Mesenchymal stem cell (in vitro differentiated cells and primary cell): ENCODE measurements at regions not wholly inside any gene's neighbourhood (a gene's known extent, or its start where the extent isn't known, plus 50 kb on each side); places are given as distances from the start of the nearest gene placed in this dataset.

Experiments
- DNase-seq: peaks from one replicate; pipeline ENCODE4 v3.0.0-alpha.2; 2013
- H2AFZ ChIP-seq: one replicate; pipeline ENCODE4 v1.6.1; 2013; ENCODE audit warnings: low read depth, mild to moderate bottlenecking, control low read depth, inconsistent platforms, low read length, moderate library complexity
- H2AK5ac ChIP-seq: 2 replicates; pipeline ENCODE4 v1.6.1; 2013; ENCODE audit warnings: low read length, moderate library complexity, mild to moderate bottlenecking, inconsistent platforms; ENCODE audit not compliant: severe bottlenecking
- H2BK120ac ChIP-seq: one replicate; pipeline ENCODE4 v1.6.1; 2013; ENCODE audit warnings: low read depth, mild to moderate bottlenecking, inconsistent platforms, low read length, moderate library complexity
- H2BK12ac ChIP-seq, 2 experiments: one replicate each; pipeline ENCODE4 v1.6.1; 2013; ENCODE audit warnings: inconsistent platforms in 2 of 2, low read length in 2 of 2, mild to moderate bottlenecking in 2 of 2, moderate library complexity in 2 of 2, control low read depth in 1 of 2
- H2BK15ac ChIP-seq: one replicate; pipeline ENCODE4 v1.6.1; 2013; ENCODE audit warnings: mild to moderate bottlenecking, low read depth, inconsistent platforms; ENCODE audit not compliant: poor library complexity, severe bottlenecking
- H2BK5ac ChIP-seq: 2 replicates; pipeline ENCODE4 v1.6.1; 2013; ENCODE audit warnings: low read depth, mild to moderate bottlenecking, low read length, control low read depth, inconsistent platforms; ENCODE audit not compliant: poor library complexity, severe bottlenecking
- H3K14ac ChIP-seq, 2 experiments: one replicate each; pipeline ENCODE4 v1.6.1; 2013; ENCODE audit warnings: inconsistent platforms in 2 of 2, low read length in 2 of 2, control low read depth in 1 of 2, mild to moderate bottlenecking in 1 of 2, moderate library complexity in 1 of 2
- H3K18ac ChIP-seq, 2 experiments: one replicate each; pipeline ENCODE4 v1.6.1; 2013; ENCODE audit warnings: inconsistent platforms in 2 of 2, low read length in 2 of 2, control low read depth in 1 of 2, low read depth in 1 of 2, mild to moderate bottlenecking in 1 of 2
- H3K23ac ChIP-seq, 2 experiments: one replicate each; pipeline ENCODE4 v1.6.1; 2013; ENCODE audit warnings: inconsistent platforms in 2 of 2, low read length in 2 of 2, mild to moderate bottlenecking in 2 of 2, moderate library complexity in 2 of 2, control low read depth in 1 of 2
- H3K27ac ChIP-seq: 2 replicates; pipeline ENCODE4 v1.5.1; 2013; ENCODE audit warnings: mild to moderate bottlenecking, moderate library complexity, low read length, control low read depth, inconsistent platforms; ENCODE audit not compliant: poor library complexity, severe bottlenecking
- H3K27me3 ChIP-seq, 2 experiments: 2 replicates each; pipeline versions ENCODE4 v1.6.1 to v1.7.0; 2013; ENCODE audit warnings: low read length in 2 of 2, mild to moderate bottlenecking in 2 of 2, moderate library complexity in 2 of 2, control low read depth in 1 of 2, inconsistent platforms in 1 of 2; ENCODE audit not compliant: control insufficient read depth in 1 of 2, insufficient read depth in 1 of 2
- H3K36me3 ChIP-seq, 2 experiments: 2 replicates each; pipeline versions ENCODE4 v1.6.1 to v1.7.0; 2013; ENCODE audit warnings: low read length in 2 of 2, control low read depth in 1 of 2, inconsistent platforms in 1 of 2, low read depth in 1 of 2, mild to moderate bottlenecking in 1 of 2; ENCODE audit not compliant: insufficient read depth in 2 of 2, control insufficient read depth in 1 of 2
- H3K4ac ChIP-seq, 2 experiments: one replicate each; pipeline ENCODE4 v1.6.1; 2013; ENCODE audit warnings: inconsistent platforms in 2 of 2, low read length in 2 of 2, mild to moderate bottlenecking in 2 of 2, moderate library complexity in 2 of 2, control low read depth in 1 of 2, low read depth in 1 of 2
- H3K4me1 ChIP-seq: 2 replicates; pipeline ENCODE4 v1.6.1; 2013; ENCODE audit warnings: low read depth, low read length, control low read depth; ENCODE audit not compliant: control insufficient read depth, insufficient read depth
- H3K4me2 ChIP-seq: 2 replicates; pipeline ENCODE4 v1.6.1; 2013; ENCODE audit warnings: low read length, mild to moderate bottlenecking, inconsistent platforms; ENCODE audit not compliant: poor library complexity, severe bottlenecking
- H3K4me3 ChIP-seq, 2 experiments: 2 replicates each; pipeline versions ENCODE4 v1.5.1 to v1.7.0; 2013; ENCODE audit warnings: low read length in 2 of 2, mild to moderate bottlenecking in 2 of 2, control low read depth in 1 of 2, low read depth in 1 of 2; ENCODE audit not compliant: insufficient read depth in 1 of 2
- H3K79me1 ChIP-seq: replicated peaks from 2 replicates; pipeline ENCODE4 v1.6.1; 2013; ENCODE audit warnings: mild to moderate bottlenecking, control low read depth, low read length, inconsistent platforms; ENCODE audit not compliant: poor library complexity, severe bottlenecking
- H3K9ac ChIP-seq: 2 replicates; pipeline ENCODE4 v1.7.0; 2013; ENCODE audit warnings: mild to moderate bottlenecking, low read length, moderate library complexity
- H3K9me3 ChIP-seq: 2 replicates; pipeline ENCODE4 v1.7.0; 2013; ENCODE audit warnings: mild to moderate bottlenecking, low read length; ENCODE audit not compliant: control insufficient read depth
- H4K8ac ChIP-seq: one replicate; pipeline ENCODE4 v1.6.1; 2013; ENCODE audit warnings: inconsistent platforms, mild to moderate bottlenecking, low read length, moderate library complexity
- H4K91ac ChIP-seq: one replicate; pipeline ENCODE4 v1.6.1; 2013; ENCODE audit warnings: mild to moderate bottlenecking, low read length, inconsistent platforms
- WGBS: methylation state at CpG from one replicate; pipeline ENCODE4 v1.1.7; 2013; ENCODE audit warnings: mixed read lengths; 5-methylcytosine and 5-hydroxymethylcytosine counted together

DNA sequence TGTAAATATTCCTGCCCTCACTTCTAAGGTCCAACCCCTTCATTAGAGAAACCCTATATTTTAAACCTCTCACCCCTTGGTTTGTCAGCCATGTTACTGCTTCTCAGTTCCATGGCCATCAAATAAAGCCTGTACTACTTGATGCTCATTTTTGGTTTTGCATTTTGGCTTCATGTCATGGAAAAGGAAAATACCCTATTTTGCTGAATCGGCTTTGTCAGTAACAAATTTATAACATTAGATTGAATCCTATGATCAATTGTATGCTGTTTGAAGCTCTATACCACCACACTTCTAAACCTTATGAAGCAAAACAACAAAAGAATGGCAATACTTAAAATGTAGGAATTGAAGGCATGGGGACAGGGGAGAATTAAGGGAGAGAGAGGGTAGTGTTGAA is 333.1 kb downstream of the ETV1 start:
- H3K27me3 ChIP-seq = no peaks in the 10 kb centered on the region
- H4K8ac ChIP-seq = no peak overlapping the region
- no CpG with 5 or more reads among the region's 1 CpG for WGBS
- no peaks in the 10 kb centered on the region for H3K4me1 ChIP-seq
- H2BK12ac ChIP-seq = no peak overlapping the region
- H2BK15ac ChIP-seq = no peak overlapping the region
- no peak overlapping the region for H4K91ac ChIP-seq
- no peak overlapping the region for H3K14ac ChIP-seq
- H3K36me3 ChIP-seq = no peaks in the 10 kb centered on the region
- no peak overlapping the region for H2AFZ ChIP-seq
- H3K23ac ChIP-seq = no peak overlapping the region
- no peak overlapping the region for H3K9ac ChIP-seq
- H3K4me3 ChIP-seq = no peak overlapping the region
- no peak overlapping the region for H3K18ac ChIP-seq
- H2BK120ac ChIP-seq = no peak overlapping the region
- no peaks in the 10 kb centered on the region for H3K79me1 ChIP-seq
- H3K4me2 ChIP-seq = no peak overlapping the region
- H2BK5ac ChIP-seq = no peak overlapping the region
- peaks cover 25% of the 10 kb centered on the region for H3K9me3 ChIP-seq
- H3K27ac ChIP-seq = no peak overlapping the region
- no peak for DNase-seq
- no peak overlapping the region for H2AK5ac ChIP-seq
- no peak overlapping the region for H3K4ac ChIP-seq

DNA sequence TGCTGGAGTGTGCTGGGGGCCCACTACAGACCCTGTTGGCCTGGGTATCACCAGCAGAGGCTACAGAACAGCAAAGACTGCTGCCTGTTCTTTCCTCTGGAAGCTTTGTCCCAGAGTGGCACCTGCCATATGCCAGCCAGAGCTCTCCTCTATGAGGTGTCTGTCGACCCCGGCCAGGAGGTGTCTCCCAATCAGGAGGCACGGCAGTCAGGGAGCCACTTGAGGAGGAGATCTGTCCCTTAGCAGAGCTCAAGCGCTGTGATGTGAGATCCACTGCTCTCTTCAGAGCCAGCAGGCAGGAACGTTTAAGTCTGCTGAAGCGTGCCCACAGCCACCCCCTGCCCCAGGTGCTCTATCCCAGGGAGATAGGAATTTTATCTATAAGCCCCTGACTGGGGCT is 316.2 kb downstream of the ETV1 start:
- 87% methylated on average over 6 of the region's 6 CpGs for WGBS
- H2BK15ac ChIP-seq = no peak overlapping the region
- no peak overlapping the region for H3K4me2 ChIP-seq
- no peak overlapping the region for H2AFZ ChIP-seq
- H3K9me3 ChIP-seq = peaks cover 8% of the 10 kb centered on the region
- H3K4ac ChIP-seq = no peak overlapping the region
- no peaks in the 10 kb centered on the region for H3K36me3 ChIP-seq
- no peak overlapping the region for H3K4me3 ChIP-seq
- H2BK120ac ChIP-seq = no peak overlapping the region
- no peak overlapping the region for H2BK5ac ChIP-seq
- H3K23ac ChIP-seq = no peak overlapping the region
- peak overlapping the region in 1 of 2 experiments; percentile 71 for H3K14ac ChIP-seq
- no peak overlapping the region for H4K91ac ChIP-seq
- no peak overlapping the region for H2AK5ac ChIP-seq
- H2BK12ac ChIP-seq = no peak overlapping the region
- H3K18ac ChIP-seq = no peak overlapping the region
- H3K27ac ChIP-seq = no peak overlapping the region
- no peak for DNase-seq
- H3K9ac ChIP-seq = no peak overlapping the region
- no peaks in the 10 kb centered on the region for H3K27me3 ChIP-seq
- no peaks in the 10 kb centered on the region for H3K79me1 ChIP-seq
- H4K8ac ChIP-seq = no peak overlapping the region
- H3K4me1 ChIP-seq = no peaks in the 10 kb centered on the region

DNA sequence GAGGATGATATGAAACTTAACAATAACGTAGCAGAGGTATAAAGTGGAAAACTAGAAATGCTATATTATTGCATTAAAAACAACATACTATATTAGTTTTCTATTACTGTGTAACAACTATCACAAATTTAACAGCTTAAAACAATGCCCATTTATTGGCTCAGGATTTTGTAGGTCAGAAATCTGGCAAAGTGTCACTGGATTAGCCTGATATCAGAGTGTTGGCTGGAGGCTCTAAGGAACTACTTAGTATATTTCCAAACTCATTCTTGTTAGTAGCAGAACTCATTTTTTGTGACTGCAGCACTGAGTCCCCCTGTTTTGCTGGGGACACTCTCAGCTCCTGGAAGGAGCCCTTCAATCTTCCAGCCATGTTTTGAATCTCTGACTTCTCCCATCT is 306.8 kb downstream of the ETV1 start:
- H3K27me3 ChIP-seq = no peaks in the 10 kb centered on the region
- H3K27ac ChIP-seq = no peak overlapping the region
- H2BK120ac ChIP-seq = no peak overlapping the region
- no peak overlapping the region for H2AFZ ChIP-seq
- H3K14ac ChIP-seq = no peak overlapping the region
- H3K36me3 ChIP-seq = no peaks in the 10 kb centered on the region
- no peak overlapping the region for H3K18ac ChIP-seq
- no peak overlapping the region for H4K8ac ChIP-seq
- no CpG with 5 or more reads among the region's 1 CpG for WGBS
- H2BK5ac ChIP-seq = no peak overlapping the region
- H2AK5ac ChIP-seq = no peak overlapping the region
- H2BK15ac ChIP-seq = no peak overlapping the region
- H3K23ac ChIP-seq = no peak overlapping the region
- no peak overlapping the region for H3K4me2 ChIP-seq
- no peak overlapping the region for H4K91ac ChIP-seq
- H2BK12ac ChIP-seq = no peak overlapping the region
- H3K79me1 ChIP-seq = no peaks in the 10 kb centered on the region
- H3K4me3 ChIP-seq = no peak overlapping the region
- no peaks in the 10 kb centered on the region for H3K4me1 ChIP-seq
- no peak overlapping the region for H3K4ac ChIP-seq
- no peak overlapping the region for H3K9ac ChIP-seq
- no peak for DNase-seq
- no peaks in the 10 kb centered on the region for H3K9me3 ChIP-seq

DNA sequence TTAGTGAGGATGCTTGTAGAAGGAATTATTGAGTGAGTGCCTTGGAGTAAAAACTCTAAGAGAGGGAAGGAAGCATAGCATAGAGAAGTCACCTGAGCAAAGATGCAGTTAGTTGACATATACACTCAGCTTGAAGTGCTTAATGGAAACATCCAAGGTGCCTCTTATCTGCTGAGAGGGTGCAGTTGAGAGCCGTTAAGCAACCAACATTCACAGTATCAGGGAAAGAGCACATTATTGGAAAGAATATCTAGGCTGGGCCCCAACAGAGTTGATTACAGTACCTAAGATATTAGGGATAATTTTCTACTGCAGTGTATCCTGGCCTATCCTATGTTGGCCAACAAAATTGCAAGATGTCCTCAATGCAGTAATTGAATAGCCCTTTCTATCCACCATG is 302.0 kb downstream of the ETV1 start:
- no peaks in the 10 kb centered on the region for H3K4me1 ChIP-seq
- no peak overlapping the region for H3K27ac ChIP-seq
- H2BK5ac ChIP-seq = no peak overlapping the region
- H3K9ac ChIP-seq = no peak overlapping the region
- H3K4me2 ChIP-seq = no peak overlapping the region
- no peak overlapping the region for H4K91ac ChIP-seq
- H3K9me3 ChIP-seq = no peaks in the 10 kb centered on the region
- H3K79me1 ChIP-seq = no peaks in the 10 kb centered on the region
- H2BK12ac ChIP-seq = no peak overlapping the region
- H2AK5ac ChIP-seq = no peak overlapping the region
- H2AFZ ChIP-seq = no peak overlapping the region
- no peak overlapping the region for H3K4me3 ChIP-seq
- H3K36me3 ChIP-seq = no peaks in the 10 kb centered on the region
- no peaks in the 10 kb centered on the region for H3K27me3 ChIP-seq
- DNase-seq = no peak
- 100% methylated on average over 1 of the region's 1 CpG for WGBS
- H3K4ac ChIP-seq = no peak overlapping the region
- no peak overlapping the region for H3K23ac ChIP-seq
- H3K18ac ChIP-seq = no peak overlapping the region
- H2BK120ac ChIP-seq = no peak overlapping the region
- H4K8ac ChIP-seq = no peak overlapping the region
- H3K14ac ChIP-seq = no peak overlapping the region
- no peak overlapping the region for H2BK15ac ChIP-seq
